Cardiac septum (tissue), 1 donor: ENCODE measurements at regions not wholly inside any gene's neighbourhood (a gene's known extent, or its start where the extent isn't known, plus 50 kb on each side); places are given as distances from the start of the nearest gene placed in this dataset.
"Not testable (repeated sequence)": the region's sequence is repeated elsewhere in the genome, so short reads cannot be mapped to it uniquely, and the experiment has no call there.

Experiments used
- DNase-seq: peaks from one replicate; pipeline ENCODE4 v3.0.0-alpha.2; 2020; ENCODE audit warnings: low spot score
- intact Hi-C: fragments of 100-400 bp; cut with DNase I; formaldehyde crosslinking; loops from one replicate; pipeline ENCODE4 v1.14.0; 2022
- donor health status: DM: no; HTN: no; CAD: no.

DNA sequence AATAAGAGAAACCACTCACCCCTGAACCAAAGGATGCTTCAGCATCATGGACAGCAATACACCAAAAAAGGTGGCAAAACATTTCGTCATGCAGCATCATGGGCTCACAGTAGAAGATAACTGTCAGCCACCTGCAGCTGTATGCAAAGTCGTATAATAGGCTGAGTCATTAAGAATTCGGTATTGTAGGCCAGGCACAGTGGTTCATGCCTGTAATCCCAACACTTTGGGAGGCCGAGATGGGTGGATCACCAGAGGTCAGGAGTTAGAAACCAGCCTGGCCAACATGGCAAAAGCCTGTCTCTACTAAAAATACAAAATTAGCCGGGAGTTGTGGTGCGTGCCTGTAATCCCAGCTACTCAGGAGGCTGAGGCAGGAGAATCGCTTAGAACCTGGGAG is 123.8 kb upstream of the UNC5B start:
- intact Hi-C loops, result not testable (repeated sequence)
- peak; percentile 47 for DNase-seq

DNA sequence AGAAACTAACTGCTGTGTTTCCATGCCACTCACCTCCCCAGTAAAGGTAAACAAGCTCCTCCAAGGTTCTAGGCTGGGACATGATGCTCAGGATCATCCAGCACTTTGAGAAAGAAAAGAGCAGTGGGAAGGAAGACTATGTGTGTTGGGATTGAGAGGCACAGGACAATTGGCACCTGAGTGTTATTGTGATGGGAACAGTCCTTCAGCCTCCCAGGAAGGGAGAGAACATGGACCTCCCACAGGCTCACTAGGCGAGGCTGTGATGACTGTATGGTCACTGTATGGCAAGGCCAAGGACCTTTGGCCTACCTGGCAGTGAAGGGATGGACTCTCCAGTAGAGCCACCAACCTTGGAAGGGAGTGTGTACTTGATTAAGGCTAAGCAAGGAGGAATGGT is 123.2 kb upstream of the UNC5B start:
- DNase-seq, result peak; percentile 19
- intact Hi-C loops, result no loop called here

GRCh38 chr10:71090330-71090729 is 122.0 kb upstream of the UNC5B start:
- DNase-seq, result peak; percentile 39
- intact Hi-C loops, result no loop called here

- intact Hi-C loops, result no loop called here
- peak; percentile 60 for DNase-seq
Measured at GRCh38 chr10:71090801-71091200, 121.6 kb upstream of the UNC5B start.

GRCh38 chr10:71092812-71093401 is 119.5 kb upstream of the UNC5B start:
- peak; percentile 68 for DNase-seq
- intact Hi-C loops, result no loop called here

DNA sequence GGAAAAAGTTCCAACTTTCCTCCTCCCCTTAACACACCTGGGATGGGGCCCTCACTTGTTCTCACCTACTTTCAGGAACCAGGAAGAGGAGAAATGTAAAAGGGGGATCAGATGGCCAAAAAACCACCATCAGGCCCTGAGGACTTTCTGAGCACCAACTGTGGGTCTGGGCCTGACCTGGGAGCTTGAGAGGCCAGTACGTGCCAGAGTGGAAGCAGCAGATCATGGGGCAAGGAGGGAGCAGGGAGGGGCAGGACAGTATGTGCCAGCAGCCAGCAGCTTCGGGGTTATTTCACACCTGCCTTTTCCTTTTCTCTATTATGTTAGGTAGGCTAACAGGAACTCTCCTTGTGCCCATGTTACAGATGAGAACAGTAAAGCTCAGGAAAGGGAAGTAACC is 118.8 kb upstream of the UNC5B start:
- DNase-seq, result no peak

GRCh38 chr10:71094712-71095390 is 117.5 kb upstream of the UNC5B start:
- intact Hi-C loops, result no loop called here

More for the DNA sequence above, 118.8 kb upstream of the UNC5B start:
- intact Hi-C loops, result no loop called here

GRCh38 chr10:71099731-71100361 is 112.5 kb upstream of the UNC5B start:
- DNase-seq, result no peak

More at GRCh38 chr10:71094712-71095390, 117.5 kb upstream of the UNC5B start:
- DNase-seq, result no peak

GRCh38 chr10:71103961-71104360 is 108.4 kb upstream of the UNC5B start:
- intact Hi-C loops, result no loop called here
- no peak for DNase-seq

More at GRCh38 chr10:71099731-71100361, 112.5 kb upstream of the UNC5B start:
- intact Hi-C loops, result no loop called here

- intact Hi-C loops, DNase-seq: not testable (repeated sequence)
Measured at GRCh38 chr10:71106151-71106550, 106.2 kb upstream of the UNC5B start.

- intact Hi-C loops, DNase-seq: not testable (repeated sequence)
Measured at GRCh38 chr10:71107117-71107516, 105.3 kb upstream of the UNC5B start.

- DNase-seq, intact Hi-C loops: not testable (repeated sequence)
Measured at GRCh38 chr10:71108042-71108441, 104.3 kb upstream of the UNC5B start.

GRCh38 chr10:71112138-71112785 is 100.1 kb upstream of the UNC5B start:
- intact Hi-C loops, result no loop called here
- DNase-seq, result no peak

- intact Hi-C loops, result no loop called here
- DNase-seq, result no peak
Measured at GRCh38 chr10:71116426-71116825, 95.9 kb upstream of the UNC5B start.

- intact Hi-C loops, result not testable (repeated sequence)
Measured at GRCh38 chr10:71117589-71117988, 94.8 kb upstream of the UNC5B start.

GRCh38 chr10:71123023-71123422 is 89.3 kb upstream of the UNC5B start:
- no peak for DNase-seq
- intact Hi-C loops, result no loop called here

More at GRCh38 chr10:71117589-71117988, 94.8 kb upstream of the UNC5B start:
- not testable (repeated sequence) for DNase-seq

GRCh38 chr10:71124921-71125748 is 87.2 kb upstream of the UNC5B start:
- intact Hi-C loops, result loop anchor here (5.0 kb wide), 1 partner anchor 147 kb away; no protein-coding TSS in a partner anchor
- DNase-seq, result no peak

- intact Hi-C loops, result loop anchor here (5.0 kb wide), 1 partner anchor 147 kb away; no protein-coding TSS in a partner anchor
- no peak for DNase-seq
Measured at GRCh38 chr10:71125749-71126107, 86.6 kb upstream of the UNC5B start.

DNA sequence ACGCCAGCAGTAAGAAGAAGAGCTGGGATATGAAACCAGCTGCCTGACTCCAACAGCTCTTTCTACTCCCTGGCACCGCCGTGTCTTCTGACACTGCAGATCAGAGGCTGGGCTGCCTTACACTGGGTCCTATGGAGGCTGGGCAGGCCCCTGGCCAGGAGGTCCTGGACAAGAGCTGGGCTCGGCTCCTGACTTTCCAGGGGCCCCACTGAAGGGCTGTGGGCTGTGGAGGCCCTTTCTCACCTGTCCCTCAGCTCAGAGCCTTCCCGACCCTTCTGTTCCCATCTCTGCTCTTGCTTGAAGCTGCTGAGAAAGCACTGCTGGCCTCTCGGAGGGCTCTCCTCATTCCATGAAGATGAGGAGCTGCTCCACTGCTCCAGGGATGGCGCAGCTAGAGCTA is 85.9 kb upstream of the UNC5B start:
- intact Hi-C loops, result loop anchor here (5.0 kb wide), 1 partner anchor 146 kb away; no protein-coding TSS in a partner anchor
- DNase-seq, result no peak
